A549 (cell line): ENCODE measurements at regions not wholly inside any gene's neighbourhood (a gene's known extent, or its start where the extent isn't known, plus 50 kb on each side); places are given as distances from the start of the nearest gene placed in this dataset.

ENCODE experiments used
- ATAC-seq, 2 experiments: fragments of 200-7000 bp in 1 of 2; fragments of >200 bp in 1 of 2; cut with Nextera tagmentation in 1 of 2; cut with Tn5 transposase in 1 of 2; 3 replicates each; pipeline versions ENCODE4 v1.8.0 to v1.9.1; 2018 to 2020; ENCODE audit warnings: mild to moderate bottlenecking in 1 of 2, moderate library complexity in 1 of 2
- CTCF ChIA-PET: fragments of 300-600 bp; sonication (Branson Sonifier 250); formaldehyde crosslinking; extraction: SDS; loops from one replicate; lab custom pipeline; 2021; ENCODE audit warnings: antibody characterized with exemption, inconsistent platforms; lab: Yijun Ruan, JAX
- POLR2A ChIA-PET: fragments of 350-600 bp; formaldehyde crosslinking; extraction: SDS; loops from one replicate; lab custom pipeline; 2021; ENCODE audit warnings: antibody characterized with exemption, inconsistent platforms; lab: Yijun Ruan, JAX
- DNase-seq, 2 experiments: peaks; one replicate each; pipeline versions ENCODE4 v3.0.0 to v3.0.0-alpha.2; 2011 to 2016; ENCODE audit warnings: low read depth in 1 of 2, low spot score in 1 of 2
- FAIRE-seq: peaks from 2 replicates; lab custom pipeline; 2011; peaks lifted over from hg19 to GRCh38; lab: Jason Lieb, UNC
- H3K27ac ChIP-seq, 2 experiments: fragments of >200 bp; sonication (Bioruptor Twin); formaldehyde crosslinking; 3 replicates each; pipeline ENCODE4 v1.5.1; 2016 to 2017
- H3K4me1 ChIP-seq: fragments of >200 bp; sonication (Bioruptor Twin); formaldehyde crosslinking; 3 replicates; pipeline ENCODE4 v1.6.1; 2016
- H3K4me2 ChIP-seq: fragments of >200 bp; sonication (Bioruptor Twin); formaldehyde crosslinking; 3 replicates; pipeline ENCODE4 v1.6.1; 2016
- H3K4me3 ChIP-seq: fragments of >200 bp; sonication (Bioruptor Twin); formaldehyde crosslinking; 3 replicates; pipeline ENCODE4 v1.5.1; 2016
- H3K9me3 ChIP-seq: fragments of >200 bp; sonication (Bioruptor Twin); formaldehyde crosslinking; 3 replicates; pipeline ENCODE4 v1.6.1; 2016
- BHLHE40 ChIP-seq: IDR thresholded peaks from 2 replicates; pipeline ENCODE4 v1.6.1; 2012; ENCODE audit warnings: low read depth, low read length, inconsistent platforms
- CHD2 ChIP-seq: fragments of 150-350 bp; IDR thresholded peaks from 2 replicates; pipeline ENCODE4 v1.6.1; 2014; ENCODE audit warnings: low read length; ENCODE audit not compliant: partially characterized antibody
- CHD4 ChIP-seq: fragments of 200-600 bp; sonication (generic); IDR thresholded peaks from 2 replicates; pipeline ENCODE4 v1.6.1; 2016; ENCODE audit warnings: antibody characterized with exemption, mild to moderate bottlenecking, borderline replicate concordance
- EHF ChIP-seq: fragments of 250-450 bp; sonication (Bioruptor Pico); IDR thresholded peaks from 2 replicates; pipeline ENCODE4 v1.5.0; 2020; ENCODE audit warnings: mild to moderate bottlenecking
- EHMT2 ChIP-seq: fragments of 200-600 bp; sonication (generic); IDR thresholded peaks from 2 replicates; pipeline ENCODE4 v1.6.1; 2016; ENCODE audit warnings: antibody characterized with exemption, low read depth, mild to moderate bottlenecking, moderate library complexity
- FOSB ChIP-seq: fragments of 250-450 bp; sonication (Bioruptor Pico); IDR thresholded peaks from 2 replicates; pipeline ENCODE4 v1.5.0; 2020; ENCODE audit warnings: mild to moderate bottlenecking, moderate library complexity
- HDAC2 ChIP-seq: fragments of 200-600 bp; sonication (generic); IDR thresholded peaks from 2 replicates; pipeline ENCODE4 v1.6.1; 2016
- HEYL ChIP-seq: fragments of 250-450 bp; sonication (Bioruptor Pico); IDR thresholded peaks from 2 replicates; pipeline ENCODE4 v1.8.0; 2021; ENCODE audit warnings: mild to moderate bottlenecking, moderate library complexity
- MAFK ChIP-seq: fragments of 450-650 bp; IDR thresholded peaks from 2 replicates; pipeline ENCODE4 v1.6.1; 2014; ENCODE audit not compliant: partially characterized antibody
- MAZ ChIP-seq: fragments of 150-350 bp; IDR thresholded peaks from 2 replicates; pipeline ENCODE4 v1.6.1; 2014; ENCODE audit warnings: antibody characterized with exemption, low read depth, low read length, borderline replicate concordance
- MYC ChIP-seq: IDR thresholded peaks from 2 replicates; pipeline ENCODE4 v1.6.1; 2012; ENCODE audit warnings: mild to moderate bottlenecking, inconsistent platforms, low read length, improper control_type of control experiment, borderline replicate concordance
- NFE2L2 ChIP-seq: fragments of 150-350 bp; conservative IDR thresholded peaks from 2 replicates; pipeline ENCODE4 v1.6.1; 2014; ENCODE audit warnings: low read length
- NPAS2 ChIP-seq: fragments of 250-450 bp; sonication (Bioruptor Pico); IDR thresholded peaks from 2 replicates; pipeline ENCODE4 v1.8.0; 2022; ENCODE audit warnings: mild to moderate bottlenecking, moderate library complexity, borderline replicate concordance
- POLR2A ChIP-seq: IDR thresholded peaks from 2 replicates; pipeline ENCODE4 v1.6.1; 2012; ENCODE audit warnings: mild to moderate bottlenecking, low read length
- POLR2AphosphoS2 ChIP-seq: conservative IDR thresholded peaks from 2 replicates; pipeline ENCODE4 v1.6.1; 2012; ENCODE audit warnings: low read length, improper control_type of control experiment, inconsistent platforms
- RAD21 ChIP-seq, 2 experiments: fragments of >200 bp in 1 of 2; sonication (Bioruptor Twin) in 1 of 2; formaldehyde crosslinking in 1 of 2; IDR thresholded peaks in 1 of 2; conservative IDR thresholded peaks in 1 of 2; 2 replicates in 1 of 2; 3 replicates in 1 of 2; pipeline ENCODE4 v1.6.1; 2012 to 2018; ENCODE audit warnings: inconsistent platforms in 1 of 2
- RCOR1 ChIP-seq: fragments of 150-350 bp; IDR thresholded peaks from 2 replicates; pipeline ENCODE4 v1.6.1; 2014; ENCODE audit warnings: antibody characterized with exemption, low read length, low read depth
- RNF2 ChIP-seq: fragments of 200-600 bp; sonication (generic); IDR thresholded peaks from 2 replicates; pipeline ENCODE4 v1.6.1; 2016; ENCODE audit warnings: low read depth, mild to moderate bottlenecking, antibody characterized with exemption, moderate library complexity, borderline replicate concordance
- SMC3 ChIP-seq: fragments of >200 bp; sonication (Bioruptor Twin); formaldehyde crosslinking; IDR thresholded peaks from 3 replicates; pipeline ENCODE4 v1.6.1; 2018; ENCODE audit warnings: inconsistent platforms
- TFCP2L1 ChIP-seq: fragments of 250-450 bp; sonication (Bioruptor Pico); IDR thresholded peaks from 2 replicates; pipeline ENCODE4 v1.5.0; 2021; ENCODE audit warnings: mild to moderate bottlenecking
- TP53 ChIP-seq: fragments of 250-450 bp; sonication (Bioruptor Pico); IDR thresholded peaks from 2 replicates; pipeline ENCODE4 v1.5.0; 2021; ENCODE audit warnings: mild to moderate bottlenecking, moderate library complexity
- ZC3H11A ChIP-seq: fragments of 450-650 bp; IDR thresholded peaks from 2 replicates; pipeline ENCODE4 v1.6.1; 2014; ENCODE audit warnings: antibody characterized with exemption, mild to moderate bottlenecking
- ZNF302 ChIP-seq: fragments of 250-450 bp; sonication (Bioruptor Pico); IDR thresholded peaks from 2 replicates; pipeline ENCODE4 v1.9.0; 2021; ENCODE audit warnings: inconsistent platforms, mild to moderate bottlenecking, moderate library complexity
- WGBS: methylation state at CpG from one replicate; pipeline ENCODE4 v1.1.6; 2017; ENCODE audit errors: missing lambda C conversion rate; 5-methylcytosine and 5-hydroxymethylcytosine counted together
- TF ChIP-seq, protein P1 (sequence below): fragments of 150-350 bp; IDR thresholded peaks from 2 replicates; pipeline ENCODE4 v1.6.1; 2014; ENCODE audit warnings: low read depth, mild to moderate bottlenecking, low read length
- TF ChIP-seq, protein P2 (sequence below): IDR thresholded peaks from 2 replicates; pipeline ENCODE4 v1.6.1; 2012
- TF ChIP-seq, protein P3 (sequence below): fragments of 450-650 bp; IDR thresholded peaks from 2 replicates; pipeline ENCODE4 v1.6.1; 2014; ENCODE audit warnings: antibody characterized with exemption
- TF ChIP-seq, protein P4 (sequence below): IDR thresholded peaks from 2 replicates; pipeline ENCODE4 v1.6.1; 2012

DNA sequence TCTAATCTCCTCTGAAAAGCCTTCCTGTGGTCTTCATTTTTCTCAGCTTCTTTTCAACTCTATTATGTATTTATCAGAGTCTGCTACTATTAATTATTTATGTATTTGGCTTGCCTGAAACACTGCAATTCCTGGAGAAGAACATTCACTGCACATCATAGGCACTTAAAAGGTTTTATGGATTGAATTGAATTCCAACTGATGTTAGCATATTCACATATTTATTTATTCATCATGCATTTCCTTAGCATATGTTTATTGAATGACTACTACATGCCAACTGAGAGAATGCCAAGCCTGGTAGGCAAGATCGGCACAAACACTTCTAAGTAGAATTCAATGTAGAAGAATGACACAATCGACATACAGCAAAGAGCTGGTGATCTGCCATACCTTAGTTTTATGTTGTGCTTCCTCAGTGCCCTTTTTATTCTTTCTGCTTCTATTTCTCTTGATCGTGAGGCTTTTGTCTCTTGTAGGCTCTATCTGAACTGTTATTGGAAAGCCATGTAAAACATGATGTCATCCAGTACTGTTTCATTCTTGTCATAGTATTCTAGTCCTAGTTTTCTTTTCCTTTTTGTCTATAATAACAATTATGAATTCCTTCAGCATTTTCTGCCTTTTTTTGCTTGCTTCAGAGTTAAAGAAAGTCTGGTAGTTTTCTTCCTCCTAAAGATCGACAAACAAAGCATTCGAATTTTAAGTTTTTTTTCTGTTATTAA lies 454.2 kb downstream of the TLE4 start:
- 24% methylated on average over 5 of the region's 5 CpGs for WGBS
- no peak for DNase-seq
- ChIA-PET CTCF (no interaction called here), POLR2A (no interaction called here)
- H3K27ac ChIP-seq: no peak overlapping the region
- no peak overlapping the region for H3K4me3 ChIP-seq
- no peak for TF ChIP-seq MAZ
- H3K4me2 ChIP-seq: no peak overlapping the region
- no peaks in the 10 kb centered on the region for H3K9me3 ChIP-seq
- no peak for ATAC-seq
- H3K4me1 ChIP-seq: no peaks in the 10 kb centered on the region
- no peak for FAIRE-seq

DNA sequence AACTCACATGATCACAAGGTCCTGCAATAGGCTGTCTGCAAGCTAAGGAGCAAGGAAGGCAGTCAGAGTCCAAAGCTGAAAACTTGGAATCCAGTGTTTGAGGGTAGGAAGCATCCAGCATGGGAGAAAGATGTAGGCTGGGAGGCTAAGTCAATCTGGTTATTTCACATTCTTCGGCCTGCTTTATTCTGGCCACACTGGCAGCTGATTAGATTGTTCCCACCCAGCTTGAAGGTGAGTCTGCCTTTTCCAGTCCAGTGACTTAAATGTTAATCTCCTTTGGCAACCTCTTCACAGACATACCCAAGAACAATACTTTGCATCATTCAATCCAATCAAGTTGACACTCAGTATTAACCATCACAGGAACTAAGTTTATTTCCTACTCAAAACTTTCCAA lies 453.4 kb downstream of the TLE4 start:
- H3K4me3 ChIP-seq: no peak overlapping the region
- ATAC-seq: no peak
- CTCF ChIA-PET: no interaction called here
- no peaks in the 10 kb centered on the region for H3K9me3 ChIP-seq
- DNase-seq: no peak
- no peak for FAIRE-seq
- no peak overlapping the region for H3K27ac ChIP-seq
- 36% methylated on average over 1 of the region's 1 CpG for WGBS
- TF ChIP-seq POLR2AphosphoS2 (no peak), CHD2 (no peak), MYC (no peak), SMC3 (no peak), RNF2 (no peak)
- TF ChIP-seq, protein P1, sequence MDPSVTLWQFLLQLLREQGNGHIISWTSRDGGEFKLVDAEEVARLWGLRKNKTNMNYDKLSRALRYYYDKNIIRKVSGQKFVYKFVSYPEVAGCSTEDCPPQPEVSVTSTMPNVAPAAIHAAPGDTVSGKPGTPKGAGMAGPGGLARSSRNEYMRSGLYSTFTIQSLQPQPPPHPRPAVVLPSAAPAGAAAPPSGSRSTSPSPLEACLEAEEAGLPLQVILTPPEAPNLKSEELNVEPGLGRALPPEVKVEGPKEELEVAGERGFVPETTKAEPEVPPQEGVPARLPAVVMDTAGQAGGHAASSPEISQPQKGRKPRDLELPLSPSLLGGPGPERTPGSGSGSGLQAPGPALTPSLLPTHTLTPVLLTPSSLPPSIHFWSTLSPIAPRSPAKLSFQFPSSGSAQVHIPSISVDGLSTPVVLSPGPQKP: no peak
- TF ChIP-seq, protein P2, sequence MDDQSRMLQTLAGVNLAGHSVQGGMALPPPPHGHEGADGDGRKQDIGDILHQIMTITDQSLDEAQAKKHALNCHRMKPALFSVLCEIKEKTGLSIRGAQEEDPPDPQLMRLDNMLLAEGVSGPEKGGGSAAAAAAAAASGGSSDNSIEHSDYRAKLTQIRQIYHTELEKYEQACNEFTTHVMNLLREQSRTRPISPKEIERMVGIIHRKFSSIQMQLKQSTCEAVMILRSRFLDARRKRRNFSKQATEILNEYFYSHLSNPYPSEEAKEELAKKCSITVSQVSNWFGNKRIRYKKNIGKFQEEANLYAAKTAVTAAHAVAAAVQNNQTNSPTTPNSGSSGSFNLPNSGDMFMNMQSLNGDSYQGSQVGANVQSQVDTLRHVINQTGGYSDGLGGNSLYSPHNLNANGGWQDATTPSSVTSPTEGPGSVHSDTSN: no peak
- POLR2A ChIA-PET: no interaction called here
- H3K4me2 ChIP-seq: no peak overlapping the region
- no peaks in the 10 kb centered on the region for H3K4me1 ChIP-seq

DNA sequence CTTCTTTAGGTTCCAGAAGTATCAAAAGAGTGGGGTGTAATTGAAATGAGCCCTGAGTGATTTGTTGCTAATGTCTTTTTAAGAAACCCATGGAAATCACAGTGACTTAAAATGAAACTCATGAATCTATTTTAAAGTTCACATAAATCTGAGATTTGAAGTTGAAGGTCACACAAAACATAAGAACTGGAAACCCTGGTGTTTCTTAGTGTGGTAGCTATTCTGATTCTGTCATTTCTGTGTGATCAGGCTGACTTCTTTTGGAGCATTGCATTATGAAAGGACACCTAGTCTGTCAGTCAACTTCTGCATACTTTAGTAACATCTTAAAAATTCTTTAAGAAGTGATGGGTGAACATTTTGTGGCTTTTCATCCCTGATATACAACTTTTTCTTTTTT lies 448.8 kb downstream of the TLE4 start:
- no peak overlapping the region for H3K4me3 ChIP-seq
- H3K27ac ChIP-seq: no peak overlapping the region
- ChIA-PET POLR2A (no interaction called here), CTCF (no interaction called here)
- ATAC-seq: no peak
- no peaks in the 10 kb centered on the region for H3K9me3 ChIP-seq
- no peak for FAIRE-seq
- no peak for DNase-seq
- H3K4me2 ChIP-seq: no peak overlapping the region
- H3K4me1 ChIP-seq: no peaks in the 10 kb centered on the region
- TF ChIP-seq, protein P3, sequence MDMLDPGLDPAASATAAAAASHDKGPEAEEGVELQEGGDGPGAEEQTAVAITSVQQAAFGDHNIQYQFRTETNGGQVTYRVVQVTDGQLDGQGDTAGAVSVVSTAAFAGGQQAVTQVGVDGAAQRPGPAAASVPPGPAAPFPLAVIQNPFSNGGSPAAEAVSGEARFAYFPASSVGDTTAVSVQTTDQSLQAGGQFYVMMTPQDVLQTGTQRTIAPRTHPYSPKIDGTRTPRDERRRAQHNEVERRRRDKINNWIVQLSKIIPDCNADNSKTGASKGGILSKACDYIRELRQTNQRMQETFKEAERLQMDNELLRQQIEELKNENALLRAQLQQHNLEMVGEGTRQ: no peak
- TF ChIP-seq NPAS2 (CRISPR knock-in tag) (no peak), HEYL (no peak), ZNF302 (CRISPR knock-in tag) (no peak), FOSB (CRISPR knock-in tag) (no peak), MAFK (no peak), EHMT2 (no peak), HDAC2 (no peak), POLR2A (no peak), ZC3H11A (no peak), EHF (CRISPR knock-in tag) (no peak)

DNA sequence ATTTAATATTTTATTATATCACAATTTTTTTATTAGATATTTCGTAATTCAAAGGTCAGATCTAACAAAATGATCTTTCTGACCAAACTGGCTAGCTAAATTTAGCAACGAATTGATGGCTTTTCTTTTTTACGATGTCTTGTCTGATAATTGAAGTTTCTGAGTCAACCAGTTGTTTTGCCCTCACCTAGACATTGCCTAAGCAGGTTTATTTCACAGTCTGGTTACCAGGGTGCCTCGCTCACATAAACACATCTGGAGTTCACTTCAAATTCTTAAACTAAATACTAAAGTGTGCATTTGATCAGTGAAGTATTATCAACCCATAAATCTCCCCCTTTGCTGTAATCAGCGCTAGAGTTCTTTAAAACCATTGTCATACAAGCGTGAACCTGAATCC lies 448.3 kb downstream of the TLE4 start:
- FAIRE-seq (no peak), ATAC-seq (no peak)
- TF ChIP-seq, protein P4, sequence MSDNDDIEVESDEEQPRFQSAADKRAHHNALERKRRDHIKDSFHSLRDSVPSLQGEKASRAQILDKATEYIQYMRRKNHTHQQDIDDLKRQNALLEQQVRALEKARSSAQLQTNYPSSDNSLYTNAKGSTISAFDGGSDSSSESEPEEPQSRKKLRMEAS: no peak
- TF ChIP-seq POLR2AphosphoS2: no peak
- TF ChIP-seq CHD4: no peak
- no peak for TF ChIP-seq TP53
- TF ChIP-seq ZC3H11A: no peak
- no peak for TF ChIP-seq CHD2
- TF ChIP-seq BHLHE40: no peak
- no peak for TF ChIP-seq RCOR1
- TF ChIP-seq MYC: no peak
- TF ChIP-seq RAD21 (conservative IDR thresholded peaks at IDR 0.05 in 1 of 2, IDR thresholded peaks at IDR 0.05 in 1 of 2): no peak
- TF ChIP-seq TFCP2L1: no peak
- no peak for TF ChIP-seq NFE2L2
- TF ChIP-seq, protein P1: no peak
- TF ChIP-seq ZNF302 (CRISPR knock-in tag): no peak

More for the DNA sequence above, 448.3 kb downstream of the TLE4 start:
- Histone ChIP-seq H3K4me1 (no peaks in the 10 kb centered on the region), H3K4me2 (no peak overlapping the region), H3K4me3 (no peak overlapping the region), H3K9me3 (no peaks in the 10 kb centered on the region), H3K27ac (no peak overlapping the region)
- 44% methylated on average over 6 of the region's 6 CpGs for WGBS
- POLR2A ChIA-PET: no interaction called here
- CTCF ChIA-PET: no interaction called here
- no peak for DNase-seq
